NCI-H82 (cell line): ENCODE measurements at regions not wholly inside any gene's neighbourhood (a gene's known extent, or its start where the extent isn't known, plus 50 kb on each side); places are given as distances from the start of the nearest gene placed in this dataset.
A peak's percentile ranks its signal among the peaks of the same experiment; 100 is the strongest.
"Not testable (repeated sequence)": the region's sequence is repeated elsewhere in the genome, so short reads cannot be mapped to it uniquely, and the experiment has no call there.

Source experiments
- DNase-seq: peaks from one replicate; lab custom pipeline; 2025; lab: John Stamatoyannopoulos, UW

GRCh38 chr11:134591338-134591737 lies 179.3 kb upstream of the B3GAT1 start:
- DNase-seq = no peak

- DNase-seq = no peak
These were observed 177.1 kb upstream of the B3GAT1 start for GRCh38 chr11:134589129-134589528.

- not testable (repeated sequence) for DNase-seq
These were observed 176.5 kb upstream of the B3GAT1 start for GRCh38 chr11:134588460-134589110.

DNA sequence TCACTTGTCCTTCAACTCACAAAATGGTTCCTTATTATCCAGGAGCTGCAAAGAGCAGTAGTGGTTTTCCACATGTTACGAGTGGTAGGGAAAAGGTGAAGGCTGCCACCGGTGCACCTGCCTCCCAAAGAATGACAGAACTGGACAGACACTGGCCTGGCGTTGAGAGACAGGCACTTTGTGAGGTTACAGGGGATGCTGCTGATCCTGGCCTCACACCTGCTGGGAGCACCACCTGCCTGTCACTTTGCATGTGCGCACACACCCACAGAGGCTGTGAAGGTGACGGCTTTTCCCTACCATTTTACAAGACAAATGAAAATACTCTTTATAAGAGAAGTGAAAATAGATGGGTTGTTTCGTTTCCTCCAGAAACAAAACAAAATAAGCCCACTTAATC lies 175.3 kb upstream of the B3GAT1 start:
- no peak for DNase-seq

- DNase-seq = no peak
These were observed 174.7 kb upstream of the B3GAT1 start for GRCh38 chr11:134586726-134587125.

GRCh38 chr11:134585666-134586610 lies 173.9 kb upstream of the B3GAT1 start:
- DNase-seq = no peak

DNA sequence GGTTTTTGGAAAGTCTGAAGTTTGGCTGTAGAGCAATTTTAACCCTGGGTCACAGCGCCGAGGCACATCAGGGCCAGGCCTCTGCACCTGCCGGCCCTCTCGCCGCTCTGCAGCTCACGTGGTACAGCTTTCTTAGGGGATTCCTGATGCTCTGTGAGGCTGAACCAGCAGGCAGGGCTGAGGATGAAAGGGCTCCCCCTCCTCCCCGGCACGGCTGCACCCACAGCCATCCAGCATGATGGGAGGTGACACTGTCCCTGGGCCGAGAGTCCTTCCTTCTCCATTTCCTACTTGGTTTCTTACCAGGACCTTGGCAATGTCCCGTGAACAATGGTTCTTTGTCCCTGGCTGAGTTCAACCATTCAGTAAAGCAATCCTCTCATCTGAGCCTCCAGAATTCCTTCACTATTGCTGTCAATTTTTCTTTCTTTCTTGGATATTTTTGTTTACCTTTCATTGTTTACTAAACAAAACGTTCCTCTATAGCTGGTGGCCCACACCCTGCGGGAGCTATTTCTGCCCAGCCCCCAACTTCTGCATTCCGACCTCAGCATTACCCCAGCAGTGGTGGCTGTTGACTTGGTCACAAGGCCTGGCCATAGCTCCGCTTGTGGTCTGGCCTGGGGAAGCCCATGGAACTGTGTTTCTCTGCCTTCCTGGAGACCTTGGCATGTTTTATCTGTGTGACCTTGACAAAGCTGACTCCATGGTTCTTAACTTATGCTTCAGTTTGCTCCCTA lies 172.8 kb upstream of the B3GAT1 start:
- no peak for DNase-seq

GRCh38 chr11:134584001-134584561 lies 172.0 kb upstream of the B3GAT1 start:
- no peak for DNase-seq

- DNase-seq = no peak
These were observed 171.5 kb upstream of the B3GAT1 start for GRCh38 chr11:134583397-134583990.

- no peak for DNase-seq
These were observed 170.7 kb upstream of the B3GAT1 start for GRCh38 chr11:134582770-134583095.

DNA sequence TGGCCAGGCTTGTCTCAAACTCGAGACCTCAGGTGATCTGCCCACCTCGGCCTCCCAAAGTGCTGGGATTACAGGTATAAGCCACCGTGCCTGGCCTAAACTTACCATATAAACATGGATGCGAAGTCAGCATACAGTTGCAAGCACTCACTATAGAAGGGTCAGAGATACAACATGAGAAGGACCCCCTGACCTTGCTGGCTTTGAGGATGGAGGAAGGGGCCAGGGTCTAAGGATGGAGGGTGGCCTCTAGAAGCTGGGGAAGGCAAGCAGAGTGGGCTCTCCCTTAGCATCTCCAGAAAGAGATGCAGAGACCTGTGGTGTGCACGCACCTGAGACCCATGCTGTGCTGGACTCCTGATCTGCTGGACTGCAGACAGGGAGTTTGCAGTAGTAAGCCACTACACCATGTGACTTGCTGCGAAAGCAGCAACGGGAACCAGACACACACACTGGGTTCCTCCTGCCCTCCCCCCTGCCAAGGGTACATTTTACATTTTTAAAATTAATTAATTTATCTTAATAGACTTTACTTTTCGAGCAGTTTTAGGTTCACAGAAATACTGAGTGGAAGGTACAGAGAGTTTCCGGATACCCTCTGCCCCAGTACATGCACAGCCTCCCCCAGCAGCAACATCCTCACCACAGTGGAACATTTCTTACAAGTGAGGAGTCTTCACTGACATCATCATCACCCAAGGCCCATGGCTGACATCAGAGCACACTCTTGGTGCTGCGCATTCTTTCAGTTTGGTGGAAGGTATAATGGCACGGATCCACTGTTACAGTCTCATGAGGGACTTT lies 170.1 kb upstream of the B3GAT1 start:
- no peak for DNase-seq

GRCh38 chr11:134581121-134581626 lies 169.1 kb upstream of the B3GAT1 start:
- DNase-seq = no peak

GRCh38 chr11:134580610-134580975 lies 168.6 kb upstream of the B3GAT1 start:
- no peak for DNase-seq

DNA sequence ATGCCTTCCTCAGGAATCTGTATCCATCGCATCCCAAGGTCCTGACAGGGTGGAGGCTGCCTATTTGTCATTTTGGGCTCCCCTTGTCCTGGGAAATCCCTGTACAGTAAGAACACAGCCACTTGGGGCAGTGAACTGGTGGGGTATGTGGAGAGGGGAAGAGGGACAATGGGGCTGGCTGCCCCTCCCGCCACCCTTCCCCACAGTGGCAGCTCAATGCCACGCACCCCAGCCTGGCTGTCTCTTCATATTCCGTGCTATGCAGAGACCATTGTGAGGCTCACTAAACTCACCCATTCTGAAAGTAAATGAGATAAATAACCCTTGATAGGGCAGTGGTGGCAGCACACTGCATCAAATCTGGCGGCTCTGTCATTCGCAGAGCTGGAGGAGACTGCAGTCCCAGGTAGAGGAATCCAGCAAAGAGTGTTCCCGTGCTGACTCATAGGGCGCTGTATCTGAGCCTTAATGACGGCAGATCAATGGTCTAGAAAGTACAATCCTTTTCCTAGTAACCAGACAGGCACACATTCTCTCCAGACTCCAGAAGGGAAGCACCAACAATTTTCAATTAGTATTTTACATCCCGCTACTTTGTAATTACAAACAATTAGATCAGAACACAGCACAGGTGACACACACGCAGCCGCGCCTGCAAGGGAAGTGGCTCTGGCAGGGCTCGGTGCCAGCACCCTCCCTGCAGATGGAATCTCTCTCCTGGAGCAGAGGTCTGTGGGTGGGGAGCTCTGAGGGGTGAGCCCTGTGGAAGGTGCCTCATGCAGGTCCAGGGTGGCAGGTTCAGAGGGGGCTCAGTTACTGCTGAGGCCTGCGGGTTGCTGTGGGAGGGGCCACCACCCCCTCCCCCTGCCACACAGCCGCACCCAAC lies 167.9 kb upstream of the B3GAT1 start:
- DNase-seq = no peak

DNA sequence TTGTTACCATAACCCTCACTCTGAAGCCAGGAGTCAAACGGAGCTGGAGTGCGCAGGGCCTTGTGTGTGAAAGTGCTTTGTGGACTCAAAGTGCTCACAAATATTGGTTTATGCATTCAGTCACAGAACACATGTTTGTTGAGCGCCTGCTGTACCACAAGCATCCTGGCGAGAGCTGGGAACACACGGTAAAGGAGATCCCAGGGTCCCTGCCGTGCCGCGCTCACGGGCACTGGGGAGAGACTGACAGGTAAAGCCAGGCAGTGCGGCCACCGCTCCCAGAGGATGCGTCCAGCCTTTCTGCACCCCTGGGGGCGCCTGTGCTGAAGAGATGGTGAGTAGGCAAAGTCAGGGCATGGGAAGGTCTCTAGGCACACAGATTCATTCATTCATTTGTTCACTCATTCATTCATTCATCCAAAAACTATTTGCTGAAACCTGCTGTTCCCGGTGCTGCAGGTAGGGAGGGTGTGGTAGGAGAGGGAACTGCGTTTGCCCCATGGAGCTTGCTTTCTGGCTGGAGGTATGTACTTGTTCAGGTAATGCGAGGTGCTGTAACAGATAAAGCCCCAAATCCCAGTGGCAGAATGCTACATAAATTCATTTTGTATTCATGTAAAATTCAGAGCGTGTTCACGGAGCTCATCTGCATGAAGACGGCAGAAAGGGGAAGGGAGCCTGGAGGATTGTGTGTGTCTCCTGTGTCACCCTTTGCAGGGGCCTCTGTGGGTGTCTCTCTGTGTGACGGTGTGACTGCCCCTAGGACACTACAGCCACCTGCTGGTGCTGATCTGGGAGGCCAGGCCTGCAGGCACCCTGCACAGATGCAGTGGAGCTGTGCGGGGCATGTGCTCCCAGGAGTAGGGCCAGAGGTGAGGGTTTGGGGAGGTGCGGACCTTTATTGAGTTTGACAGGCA lies 167.0 kb upstream of the B3GAT1 start:
- DNase-seq = peak; percentile 37

DNA sequence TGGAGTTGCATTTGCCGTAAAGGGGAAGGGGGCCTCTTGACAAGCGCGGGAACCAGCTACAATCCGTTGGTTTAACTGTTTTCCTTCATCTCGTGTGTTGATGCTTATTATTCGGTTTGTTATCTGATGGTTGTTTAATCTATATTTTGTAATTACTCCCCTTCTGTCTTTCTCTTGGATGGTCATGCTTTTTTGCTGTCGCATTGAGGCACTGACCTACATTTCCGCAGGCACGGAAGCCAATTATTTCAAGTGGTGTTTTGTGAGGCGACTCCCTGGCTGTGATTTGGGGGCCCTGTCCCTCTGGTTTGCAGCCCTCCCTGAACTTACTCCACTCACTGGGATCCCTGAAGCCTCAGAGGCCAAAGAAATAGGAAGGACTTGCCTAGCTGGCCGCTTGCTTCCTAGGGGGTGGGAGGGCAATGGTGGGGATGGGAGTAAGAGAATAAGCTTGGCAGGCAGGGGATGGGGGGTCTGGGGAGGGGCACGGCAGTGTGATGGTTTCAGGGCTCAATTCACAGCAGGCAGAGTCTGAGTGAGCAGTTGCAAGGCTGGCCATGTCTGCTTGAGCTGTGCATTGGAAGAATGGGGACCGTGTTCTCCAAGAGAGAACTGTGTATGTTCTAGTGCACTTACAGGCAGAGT lies 165.8 kb upstream of the B3GAT1 start:
- no peak for DNase-seq

- DNase-seq = no peak
These were observed 164.7 kb upstream of the B3GAT1 start for GRCh38 chr11:134576721-134577171.

- DNase-seq = no peak
These were observed 164.2 kb upstream of the B3GAT1 start for GRCh38 chr11:134576286-134576685.
